ENCODE measurements at regions not wholly inside any gene's neighbourhood (a gene's known extent, or its start where the extent isn't known, plus 50 kb on each side); places are given as distances from the start of the nearest gene placed in this dataset.

DNA sequence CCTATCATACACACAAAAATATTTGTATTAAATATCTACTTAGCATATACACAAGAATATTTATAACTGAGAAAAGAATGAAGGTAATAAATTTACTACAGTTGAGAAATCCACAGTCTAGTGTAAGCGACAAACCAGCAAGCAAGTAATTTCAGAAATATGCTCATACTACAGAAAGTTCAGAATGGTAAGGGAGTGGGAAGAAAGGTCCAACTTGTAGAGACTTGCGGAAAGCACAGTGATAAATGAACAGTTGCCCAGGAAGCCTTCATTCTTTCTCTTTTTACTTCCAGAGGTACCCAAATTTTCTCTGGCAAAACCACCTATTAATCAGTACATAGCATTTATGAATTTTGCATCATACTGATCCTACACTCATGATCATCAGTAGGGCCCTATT, 438.1 kb upstream of the PCDH10 start:
- Histone ChIP-seq H3K9me3 (ENCODE audit: control insufficient read depth, low read depth, low read length) (no peaks in the 10 kb centered on the region), H3K27ac (ENCODE audit: control insufficient read depth, insufficient read depth, low read length) (no peak overlapping the region), H3K9me1 (ENCODE audit: control insufficient read depth, extremely low read depth, insufficient read depth, low read length) (no peaks in the 10 kb centered on the region), H3K4me3 (ENCODE audit: control insufficient read depth in 2 of 3, extremely low read depth in 1 of 3, insufficient read depth in 2 of 3, low read depth in 1 of 3, low read length in 3 of 3) (no peak overlapping the region), H4K20me1 (ENCODE audit: control insufficient read depth, extremely low read depth, insufficient read depth, low read length) (no peaks in the 10 kb centered on the region), H3K4me1 (ENCODE audit: control insufficient read depth, extremely low read depth, insufficient read depth, low read length) (no peaks in the 10 kb centered on the region), H3K27me3 (ENCODE audit: control insufficient read depth, extremely low read depth, insufficient read depth, low read length) (no peaks in the 10 kb centered on the region), H3K36me3 (ENCODE audit: control insufficient read depth in 2 of 2, extremely low read depth in 1 of 2, insufficient read depth in 2 of 2, low read length in 2 of 2) (no peaks in the 10 kb centered on the region), H3K4me2 (ENCODE audit: control insufficient read depth, extremely low read depth, insufficient read depth, low read depth, low read length) (no peak overlapping the region), H3K9ac (ENCODE audit: control insufficient read depth, extremely low read depth, insufficient read depth, low read length) (no peak overlapping the region), H2AFZ (ENCODE audit: control insufficient read depth, low read length) (no peak overlapping the region), H3K79me2 (ENCODE audit: control insufficient read depth, insufficient read depth, low read length) (no peaks in the 10 kb centered on the region)
- DNase-seq (ENCODE audit: low read depth, low spot score) = no peak
- TF ChIP-seq EZH2 (IDR thresholded peaks at IDR 0.05; ENCODE audit: low read length) = no peak
- TF ChIP-seq, protein P1, sequence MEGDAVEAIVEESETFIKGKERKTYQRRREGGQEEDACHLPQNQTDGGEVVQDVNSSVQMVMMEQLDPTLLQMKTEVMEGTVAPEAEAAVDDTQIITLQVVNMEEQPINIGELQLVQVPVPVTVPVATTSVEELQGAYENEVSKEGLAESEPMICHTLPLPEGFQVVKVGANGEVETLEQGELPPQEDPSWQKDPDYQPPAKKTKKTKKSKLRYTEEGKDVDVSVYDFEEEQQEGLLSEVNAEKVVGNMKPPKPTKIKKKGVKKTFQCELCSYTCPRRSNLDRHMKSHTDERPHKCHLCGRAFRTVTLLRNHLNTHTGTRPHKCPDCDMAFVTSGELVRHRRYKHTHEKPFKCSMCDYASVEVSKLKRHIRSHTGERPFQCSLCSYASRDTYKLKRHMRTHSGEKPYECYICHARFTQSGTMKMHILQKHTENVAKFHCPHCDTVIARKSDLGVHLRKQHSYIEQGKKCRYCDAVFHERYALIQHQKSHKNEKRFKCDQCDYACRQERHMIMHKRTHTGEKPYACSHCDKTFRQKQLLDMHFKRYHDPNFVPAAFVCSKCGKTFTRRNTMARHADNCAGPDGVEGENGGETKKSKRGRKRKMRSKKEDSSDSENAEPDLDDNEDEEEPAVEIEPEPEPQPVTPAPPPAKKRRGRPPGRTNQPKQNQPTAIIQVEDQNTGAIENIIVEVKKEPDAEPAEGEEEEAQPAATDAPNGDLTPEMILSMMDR (optimal IDR thresholded peaks at IDR 0.05 in 1 of 3, IDR thresholded peaks at IDR 0.05 in 1 of 3, conservative IDR thresholded peaks at IDR 0.05 in 1 of 3; ENCODE audit: extremely low read depth in 1 of 3, insufficient read depth in 2 of 3, low read length in 3 of 3) = no peak
- FAIRE-seq = no peak
- dilution Hi-C loops (cut with MboI; ENCODE audit: extremely low pct_ligation_motif_present, low sequenced_read_pairs) = no loop called here

DNA sequence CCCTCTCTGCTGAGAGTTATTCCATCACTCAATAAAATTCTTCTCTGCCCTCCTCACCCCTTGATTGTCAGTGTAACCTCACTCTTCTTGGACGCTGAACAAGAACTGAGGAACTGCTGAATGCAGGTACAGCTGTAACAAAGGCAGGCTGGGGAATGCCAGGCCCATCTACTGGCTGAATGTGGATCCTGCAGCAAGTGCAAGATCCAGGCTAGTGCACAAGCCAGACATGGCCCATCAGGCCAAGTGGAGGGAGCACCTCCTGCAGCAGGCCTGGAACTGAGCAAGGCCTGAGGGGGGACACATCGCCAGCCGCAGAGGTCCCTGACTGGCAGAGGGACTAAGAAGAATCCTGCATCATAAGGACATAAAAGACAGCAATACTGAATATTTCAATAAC, 411.8 kb upstream of the PCDH10 start:
- Histone ChIP-seq H3K79me2 (ENCODE audit: control insufficient read depth, insufficient read depth, low read length) (no peaks in the 10 kb centered on the region), H3K27ac (ENCODE audit: control insufficient read depth, insufficient read depth, low read length) (no peak overlapping the region), H2AFZ (ENCODE audit: control insufficient read depth, low read length) (no peak overlapping the region), H3K36me3 (ENCODE audit: control insufficient read depth in 2 of 2, extremely low read depth in 1 of 2, insufficient read depth in 2 of 2, low read length in 2 of 2) (no peaks in the 10 kb centered on the region), H3K9me1 (ENCODE audit: control insufficient read depth, extremely low read depth, insufficient read depth, low read length) (no peaks in the 10 kb centered on the region), H3K4me2 (ENCODE audit: control insufficient read depth, extremely low read depth, insufficient read depth, low read depth, low read length) (no peak overlapping the region), H3K27me3 (ENCODE audit: control insufficient read depth, extremely low read depth, insufficient read depth, low read length) (no peaks in the 10 kb centered on the region), H3K4me3 (ENCODE audit: control insufficient read depth in 2 of 3, extremely low read depth in 1 of 3, insufficient read depth in 2 of 3, low read depth in 1 of 3, low read length in 3 of 3) (no peak overlapping the region), H3K9ac (ENCODE audit: control insufficient read depth, extremely low read depth, insufficient read depth, low read length) (no peak overlapping the region), H4K20me1 (ENCODE audit: control insufficient read depth, extremely low read depth, insufficient read depth, low read length) (no peaks in the 10 kb centered on the region), H3K4me1 (ENCODE audit: control insufficient read depth, extremely low read depth, insufficient read depth, low read length) (no peaks in the 10 kb centered on the region), H3K9me3 (ENCODE audit: control insufficient read depth, low read depth, low read length) (no peaks in the 10 kb centered on the region)
- DNase-seq (ENCODE audit: low read depth, low spot score) (no peak), FAIRE-seq (no peak)
- dilution Hi-C loops (cut with MboI; ENCODE audit: extremely low pct_ligation_motif_present, low sequenced_read_pairs) = no loop called here
- TF ChIP-seq, protein P1 (optimal IDR thresholded peaks at IDR 0.05 in 1 of 3, IDR thresholded peaks at IDR 0.05 in 1 of 3, conservative IDR thresholded peaks at IDR 0.05 in 1 of 3; ENCODE audit: extremely low read depth in 1 of 3, insufficient read depth in 2 of 3, low read length in 3 of 3) = peak in 1 of 3 experiments; percentile 25
- no peak for TF ChIP-seq EZH2 (IDR thresholded peaks at IDR 0.05; ENCODE audit: low read length)
